NT2/D1 (cell line): ENCODE measurements at regions not wholly inside any gene's neighbourhood (a gene's known extent, or its start where the extent isn't known, plus 50 kb on each side); places are given as distances from the start of the nearest gene placed in this dataset.

ENCODE experiments used
- DNase-seq: peaks from one replicate; pipeline ENCODE4 v3.0.0-alpha.2; 2011; ENCODE audit warnings: low read depth, low spot score
- H3K27me3 ChIP-seq: 2 replicates; pipeline ENCODE4 v1.6.0; 2011; ENCODE audit warnings: mild to moderate bottlenecking; ENCODE audit not compliant: insufficient read length, insufficient read depth
- H3K36me3 ChIP-seq: 2 replicates; pipeline ENCODE4 v1.6.1; 2011; ENCODE audit warnings: mild to moderate bottlenecking, low read length, mixed read lengths; ENCODE audit not compliant: insufficient read depth, insufficient read length
- H3K4me1 ChIP-seq: 2 replicates; pipeline ENCODE4 v1.5.1; 2011; ENCODE audit not compliant: insufficient read depth, insufficient read length
- H3K4me3 ChIP-seq: 2 replicates; pipeline ENCODE4 v1.5.1; 2011; ENCODE audit warnings: low read depth; ENCODE audit not compliant: insufficient read length
- H3K9ac ChIP-seq: 2 replicates; pipeline ENCODE4 v1.6.0; 2011; ENCODE audit warnings: low read depth; ENCODE audit not compliant: insufficient read length
- H3K9me3 ChIP-seq: 2 replicates; pipeline ENCODE4 v1.5.1; 2011; ENCODE audit warnings: mild to moderate bottlenecking, low read length; ENCODE audit not compliant: insufficient read depth
- SUZ12 ChIP-seq: IDR thresholded peaks from 2 replicates; pipeline ENCODE4 v1.6.1; 2011; ENCODE audit not compliant: insufficient read length, insufficient read depth; ENCODE audit errors: extremely low read depth
- YY1 ChIP-seq: IDR thresholded peaks from 2 replicates; pipeline ENCODE4 v1.6.1; 2011; ENCODE audit not compliant: insufficient read length, insufficient read depth
- ZNF274 ChIP-seq: IDR thresholded peaks from 2 replicates; pipeline ENCODE4 v1.6.1; 2011; ENCODE audit warnings: mild to moderate bottlenecking, low read depth, low read length

GRCh38 chr21:16777041-16777720, 735.7 kb upstream of the CXADR start:
- TF ChIP-seq YY1 (no peak), ZNF274 (no peak), SUZ12 (no peak)
- no peak overlapping the region for H3K4me3 ChIP-seq
- no peaks in the 10 kb centered on the region for H3K9me3 ChIP-seq
- no peaks in the 10 kb centered on the region for H3K36me3 ChIP-seq
- H3K27me3 ChIP-seq = no peaks in the 10 kb centered on the region
- H3K4me1 ChIP-seq = no peaks in the 10 kb centered on the region
- no peak for DNase-seq
- H3K9ac ChIP-seq = no peak overlapping the region

- H3K4me3 ChIP-seq = no peak overlapping the region
- no peaks in the 10 kb centered on the region for H3K9me3 ChIP-seq
- H3K9ac ChIP-seq = no peak overlapping the region
- H3K27me3 ChIP-seq = no peaks in the 10 kb centered on the region
- H3K4me1 ChIP-seq = no peaks in the 10 kb centered on the region
- DNase-seq = no peak
- TF ChIP-seq YY1 = no peak
- no peak for TF ChIP-seq SUZ12
- no peak for TF ChIP-seq ZNF274
- no peaks in the 10 kb centered on the region for H3K36me3 ChIP-seq
Observed at GRCh38 chr21:16788584-16788983, 724.3 kb upstream of the CXADR start.

GRCh38 chr21:16789636-16790035, 723.2 kb upstream of the CXADR start:
- no peaks in the 10 kb centered on the region for H3K4me1 ChIP-seq
- no peaks in the 10 kb centered on the region for H3K36me3 ChIP-seq
- no peak overlapping the region for H3K9ac ChIP-seq
- H3K27me3 ChIP-seq = no peaks in the 10 kb centered on the region
- H3K4me3 ChIP-seq = no peak overlapping the region
- TF ChIP-seq SUZ12 (no peak), ZNF274 (no peak), YY1 (no peak)
- H3K9me3 ChIP-seq = no peaks in the 10 kb centered on the region
- no peak for DNase-seq

- no peak for DNase-seq
- Histone ChIP-seq H3K4me1 (no peaks in the 10 kb centered on the region), H3K9ac (no peak overlapping the region), H3K27me3 (no peaks in the 10 kb centered on the region), H3K36me3 (no peaks in the 10 kb centered on the region), H3K4me3 (no peak overlapping the region), H3K9me3 (no peaks in the 10 kb centered on the region)
- TF ChIP-seq SUZ12 (no peak), YY1 (no peak), ZNF274 (no peak)
Observed at GRCh38 chr21:16792101-16792500, 720.7 kb upstream of the CXADR start.

- Histone ChIP-seq H3K9me3 (no peaks in the 10 kb centered on the region), H3K4me1 (no peaks in the 10 kb centered on the region), H3K9ac (no peak overlapping the region), H3K4me3 (no peak overlapping the region), H3K27me3 (no peaks in the 10 kb centered on the region), H3K36me3 (no peaks in the 10 kb centered on the region)
- DNase-seq = no peak
- TF ChIP-seq YY1 (no peak), SUZ12 (no peak), ZNF274 (no peak)
Observed at GRCh38 chr21:16794950-16795349, 717.9 kb upstream of the CXADR start.

- H3K9ac ChIP-seq = no peak overlapping the region
- no peak for DNase-seq
- H3K36me3 ChIP-seq = no peaks in the 10 kb centered on the region
- H3K4me1 ChIP-seq = no peaks in the 10 kb centered on the region
- H3K27me3 ChIP-seq = no peaks in the 10 kb centered on the region
- H3K9me3 ChIP-seq = no peaks in the 10 kb centered on the region
- TF ChIP-seq YY1 (no peak), SUZ12 (no peak), ZNF274 (no peak)
- no peak overlapping the region for H3K4me3 ChIP-seq
Observed at GRCh38 chr21:16796776-16797175, 716.1 kb upstream of the CXADR start.

GRCh38 chr21:16797540-16797939, 715.3 kb upstream of the CXADR start:
- H3K9me3 ChIP-seq = no peaks in the 10 kb centered on the region
- H3K36me3 ChIP-seq = no peaks in the 10 kb centered on the region
- H3K9ac ChIP-seq = no peak overlapping the region
- DNase-seq = no peak
- H3K4me3 ChIP-seq = no peak overlapping the region
- TF ChIP-seq SUZ12 (no peak), ZNF274 (no peak), YY1 (no peak)
- no peaks in the 10 kb centered on the region for H3K4me1 ChIP-seq
- no peaks in the 10 kb centered on the region for H3K27me3 ChIP-seq

GRCh38 chr21:16797966-16798365, 714.9 kb upstream of the CXADR start:
- Histone ChIP-seq H3K9ac (no peak overlapping the region), H3K4me1 (no peaks in the 10 kb centered on the region), H3K27me3 (no peaks in the 10 kb centered on the region), H3K36me3 (no peaks in the 10 kb centered on the region), H3K4me3 (no peak overlapping the region), H3K9me3 (no peaks in the 10 kb centered on the region)
- no peak for DNase-seq
- TF ChIP-seq YY1 (no peak), ZNF274 (no peak), SUZ12 (no peak)
